ENCODE measurements at regions not wholly inside any gene's neighbourhood (a gene's known extent, or its start where the extent isn't known, plus 50 kb on each side); places are given as distances from the start of the nearest gene placed in this dataset.

DNA sequence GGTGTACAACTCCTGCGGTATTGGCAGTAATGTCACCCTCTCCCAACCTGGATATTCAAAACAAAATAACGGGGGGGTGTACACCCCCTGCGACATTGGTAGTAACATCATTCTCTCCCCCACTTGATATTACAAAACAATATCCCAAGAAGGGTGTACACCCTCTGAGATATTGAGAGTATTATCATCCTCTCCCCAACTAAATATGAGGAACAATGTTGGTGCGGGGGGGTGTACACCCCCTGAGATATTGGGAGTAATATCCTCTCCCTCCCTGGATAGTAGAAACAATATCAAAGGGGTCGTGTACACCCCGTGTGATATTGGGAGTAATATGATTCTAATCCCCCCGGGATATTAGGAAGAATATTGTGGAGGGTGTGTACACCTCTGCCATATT is 71.4 kb upstream of the ADGRA3 start:
- TF ChIP-seq, protein P1, sequence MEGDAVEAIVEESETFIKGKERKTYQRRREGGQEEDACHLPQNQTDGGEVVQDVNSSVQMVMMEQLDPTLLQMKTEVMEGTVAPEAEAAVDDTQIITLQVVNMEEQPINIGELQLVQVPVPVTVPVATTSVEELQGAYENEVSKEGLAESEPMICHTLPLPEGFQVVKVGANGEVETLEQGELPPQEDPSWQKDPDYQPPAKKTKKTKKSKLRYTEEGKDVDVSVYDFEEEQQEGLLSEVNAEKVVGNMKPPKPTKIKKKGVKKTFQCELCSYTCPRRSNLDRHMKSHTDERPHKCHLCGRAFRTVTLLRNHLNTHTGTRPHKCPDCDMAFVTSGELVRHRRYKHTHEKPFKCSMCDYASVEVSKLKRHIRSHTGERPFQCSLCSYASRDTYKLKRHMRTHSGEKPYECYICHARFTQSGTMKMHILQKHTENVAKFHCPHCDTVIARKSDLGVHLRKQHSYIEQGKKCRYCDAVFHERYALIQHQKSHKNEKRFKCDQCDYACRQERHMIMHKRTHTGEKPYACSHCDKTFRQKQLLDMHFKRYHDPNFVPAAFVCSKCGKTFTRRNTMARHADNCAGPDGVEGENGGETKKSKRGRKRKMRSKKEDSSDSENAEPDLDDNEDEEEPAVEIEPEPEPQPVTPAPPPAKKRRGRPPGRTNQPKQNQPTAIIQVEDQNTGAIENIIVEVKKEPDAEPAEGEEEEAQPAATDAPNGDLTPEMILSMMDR (IDR thresholded peaks at IDR 0.05 in 8 of 11, conservative IDR thresholded peaks at IDR 0.05 in 3 of 11): no peak
- no peak for TF ChIP-seq POLR2A (IDR thresholded peaks at IDR 0.05)

Data from spleen (tissue), 7 donors.